SKM-1 (cell line): ENCODE measurements at regions not wholly inside any gene's neighbourhood (a gene's known extent, or its start where the extent isn't known, plus 50 kb on each side); places are given as distances from the start of the nearest gene placed in this dataset.

ENCODE experiments used
- DNase-seq: peaks from one replicate; lab custom pipeline; 2025; ENCODE audit not compliant: unreplicated experiment; lab: John Stamatoyannopoulos, UW

DNA sequence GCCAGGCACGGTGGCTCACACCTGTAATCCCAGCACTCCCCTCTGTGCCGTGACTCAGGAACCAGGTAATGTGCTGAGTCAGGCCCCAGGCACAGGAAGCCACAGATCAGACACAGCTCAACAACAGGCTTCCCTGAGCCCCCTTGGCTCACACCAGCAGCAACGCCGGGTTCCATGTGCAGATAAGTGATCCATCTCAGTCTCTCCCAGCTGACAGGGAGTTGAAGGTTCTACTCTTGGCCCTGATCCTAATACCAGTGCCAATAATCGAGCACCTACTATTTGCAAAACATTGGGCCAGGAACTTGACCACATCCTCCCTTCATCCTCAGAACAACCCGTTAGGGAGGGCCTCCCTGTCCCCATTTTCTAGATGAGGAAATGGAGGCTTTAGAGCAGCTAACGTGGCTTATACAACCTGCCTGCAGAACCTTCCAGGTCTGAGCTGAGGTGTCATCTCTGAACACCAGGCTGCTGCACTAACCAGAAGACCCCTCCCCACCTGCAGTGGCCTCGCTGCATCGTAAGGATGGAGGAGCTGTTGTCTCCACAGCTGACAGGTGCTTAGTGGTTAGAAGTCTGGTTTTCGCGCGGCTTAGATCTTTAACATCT, 64.8 kb upstream of the AMZ2 start:
- no peak for DNase-seq

DNA sequence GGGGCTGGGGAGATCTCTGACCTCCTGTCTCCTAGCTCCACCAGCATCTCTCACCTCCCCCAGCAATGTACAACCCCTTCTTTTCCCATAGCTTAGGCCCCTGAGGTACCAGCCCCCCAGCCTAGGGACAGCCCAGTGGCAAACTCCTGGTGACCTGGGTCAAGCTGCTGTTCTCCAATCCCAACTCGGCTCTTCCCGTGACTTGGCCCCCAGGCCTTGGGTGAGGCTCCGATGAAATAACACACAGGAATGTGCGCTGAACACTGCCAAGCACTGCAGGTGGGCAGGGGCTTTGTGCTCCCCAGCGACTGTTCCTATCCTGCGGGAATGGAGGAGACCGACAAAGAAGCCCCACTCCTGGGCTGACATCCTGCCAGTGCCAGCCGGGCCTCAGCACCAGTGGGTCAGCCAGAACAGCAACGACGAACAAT, 63.7 kb upstream of the AMZ2 start:
- DNase-seq: no peak

DNA sequence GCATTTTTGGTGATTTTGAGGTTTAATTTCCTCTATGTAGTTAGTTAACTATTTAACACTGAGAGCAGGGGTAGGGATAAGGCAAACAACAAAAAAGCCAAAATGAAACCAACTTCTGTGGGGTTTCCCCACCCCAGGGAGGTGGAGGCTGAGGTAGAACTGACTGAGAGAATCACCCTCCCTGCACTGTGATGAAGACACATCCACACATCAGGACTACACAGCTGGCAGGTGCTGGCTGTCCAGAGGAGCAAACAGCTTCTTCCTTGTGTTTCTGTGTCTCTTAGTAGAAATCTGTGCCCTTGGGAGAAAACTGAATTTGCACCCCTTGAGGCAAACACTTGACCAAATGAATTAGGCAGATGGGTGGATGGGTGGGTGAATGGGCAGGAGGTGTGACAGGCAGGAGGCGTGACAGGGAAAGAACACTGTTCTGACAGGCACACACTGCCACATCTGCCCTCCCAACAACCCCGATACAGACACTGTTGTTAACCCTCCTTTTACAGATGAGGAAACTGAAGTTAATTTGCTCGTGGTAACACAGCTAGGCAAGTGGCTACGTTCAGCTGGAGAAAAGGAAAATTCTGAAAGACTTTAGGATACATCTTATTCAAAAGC, 62.9 kb upstream of the AMZ2 start:
- DNase-seq: no peak

DNA sequence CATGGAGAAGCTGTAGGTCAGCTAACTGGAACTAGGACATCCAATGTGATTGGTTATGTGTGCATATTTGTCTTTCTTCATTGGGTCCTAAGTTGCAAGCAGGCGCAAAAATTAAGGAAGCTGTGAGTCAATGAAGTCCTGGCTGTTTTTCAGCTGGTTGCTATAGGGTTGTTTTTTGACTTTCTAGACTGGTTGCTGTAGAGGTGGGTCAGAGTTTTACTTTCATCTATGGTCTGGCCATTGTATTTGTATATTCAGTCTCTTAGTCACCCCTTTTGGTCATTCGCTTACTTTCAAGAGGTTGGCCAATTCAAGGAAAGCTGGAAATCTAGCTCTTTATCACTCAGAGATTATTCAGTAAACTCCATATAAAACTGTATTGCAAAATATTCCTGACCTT, 62.0 kb upstream of the AMZ2 start:
- DNase-seq: no peak

DNA sequence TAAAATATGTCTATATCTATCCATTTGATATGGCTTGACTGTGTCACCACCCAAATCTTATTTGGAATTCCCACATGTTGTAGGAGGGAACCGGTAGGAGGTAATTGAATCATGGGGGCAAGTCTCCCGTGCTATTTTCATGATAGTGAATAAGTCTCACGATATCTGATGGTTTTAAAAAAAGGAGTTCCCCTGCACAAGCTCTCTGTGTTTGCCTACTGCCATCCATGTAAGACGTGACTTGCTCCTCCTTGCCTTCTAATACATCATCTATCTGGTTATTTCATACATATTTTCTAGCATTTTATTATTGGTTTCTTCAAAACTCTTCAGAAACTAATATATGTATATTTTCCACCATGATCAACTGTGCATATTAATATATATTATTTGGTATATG, 57.3 kb upstream of the AMZ2 start:
- DNase-seq: no peak

DNA sequence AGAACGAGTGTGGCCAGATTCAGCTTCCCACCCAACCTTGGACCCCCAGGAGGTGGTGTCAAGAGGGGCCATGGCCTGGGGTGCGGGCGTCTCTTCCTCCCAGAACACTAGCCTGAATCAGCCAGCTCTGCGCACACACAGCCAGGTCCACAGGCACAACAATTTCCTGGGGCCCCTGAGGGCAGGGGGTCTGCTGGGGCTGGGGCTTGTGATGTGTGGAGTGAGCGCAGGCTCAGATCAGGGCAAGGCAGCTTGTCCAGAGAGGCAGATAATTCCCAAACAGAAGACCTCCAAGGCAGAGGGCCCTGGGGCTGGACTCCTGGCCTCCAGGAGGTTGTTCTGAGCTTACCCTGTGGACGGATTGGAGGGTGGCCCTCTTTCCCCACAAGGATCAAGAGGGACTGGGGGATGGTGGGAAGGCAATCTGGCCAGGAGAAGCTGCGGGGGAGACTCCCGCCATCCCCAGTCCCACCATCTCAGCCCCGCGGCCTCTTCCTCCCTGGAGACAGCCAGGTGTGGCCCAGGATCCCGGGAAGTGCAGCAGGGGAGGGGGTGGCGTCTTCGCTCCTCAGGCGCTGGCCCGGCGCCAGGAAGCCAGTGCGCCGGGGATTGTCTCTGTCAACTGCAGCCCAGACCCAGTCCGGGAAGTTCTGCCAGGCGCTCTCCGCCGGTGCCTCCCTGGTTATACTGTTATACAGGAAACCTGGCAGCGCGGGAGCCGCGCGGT, 52.0 kb upstream of the AMZ2 start:
- DNase-seq: no peak

DNA sequence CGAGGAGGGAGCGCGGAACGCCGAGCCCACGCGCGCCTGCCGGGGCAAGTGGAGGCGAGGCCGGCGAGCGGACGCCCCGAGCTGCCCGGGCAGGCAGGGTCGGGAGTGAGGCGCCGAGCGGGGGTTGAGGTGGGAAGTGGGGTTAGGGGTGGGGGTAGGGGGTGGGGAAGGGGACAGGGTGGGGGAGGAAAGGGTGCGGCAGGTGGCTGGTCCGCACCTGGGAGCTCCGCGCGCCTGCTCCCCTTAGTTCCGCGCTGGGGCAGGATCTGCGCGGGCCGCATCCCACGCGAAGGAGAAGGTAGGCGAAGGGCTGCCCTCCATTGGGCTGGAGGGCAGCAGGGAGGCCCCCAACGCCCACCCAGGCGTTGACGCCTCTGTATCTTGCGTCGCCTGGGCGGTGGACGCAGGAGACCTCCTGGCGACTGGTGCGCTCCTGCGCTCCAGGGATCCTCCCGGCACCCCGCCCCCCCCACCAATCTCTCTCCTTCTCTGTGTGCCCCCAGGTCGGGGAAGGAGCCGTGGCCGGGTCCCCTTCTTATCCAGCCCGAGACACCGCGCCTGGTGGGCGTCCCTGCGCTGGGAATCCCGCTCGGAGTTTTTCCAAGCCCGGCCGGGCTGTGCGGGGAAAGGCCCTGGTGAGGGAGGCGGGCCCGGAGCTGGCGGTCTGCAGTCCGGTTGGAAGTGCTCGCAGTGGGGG, 51.3 kb upstream of the AMZ2 start:
- no peak for DNase-seq

DNA sequence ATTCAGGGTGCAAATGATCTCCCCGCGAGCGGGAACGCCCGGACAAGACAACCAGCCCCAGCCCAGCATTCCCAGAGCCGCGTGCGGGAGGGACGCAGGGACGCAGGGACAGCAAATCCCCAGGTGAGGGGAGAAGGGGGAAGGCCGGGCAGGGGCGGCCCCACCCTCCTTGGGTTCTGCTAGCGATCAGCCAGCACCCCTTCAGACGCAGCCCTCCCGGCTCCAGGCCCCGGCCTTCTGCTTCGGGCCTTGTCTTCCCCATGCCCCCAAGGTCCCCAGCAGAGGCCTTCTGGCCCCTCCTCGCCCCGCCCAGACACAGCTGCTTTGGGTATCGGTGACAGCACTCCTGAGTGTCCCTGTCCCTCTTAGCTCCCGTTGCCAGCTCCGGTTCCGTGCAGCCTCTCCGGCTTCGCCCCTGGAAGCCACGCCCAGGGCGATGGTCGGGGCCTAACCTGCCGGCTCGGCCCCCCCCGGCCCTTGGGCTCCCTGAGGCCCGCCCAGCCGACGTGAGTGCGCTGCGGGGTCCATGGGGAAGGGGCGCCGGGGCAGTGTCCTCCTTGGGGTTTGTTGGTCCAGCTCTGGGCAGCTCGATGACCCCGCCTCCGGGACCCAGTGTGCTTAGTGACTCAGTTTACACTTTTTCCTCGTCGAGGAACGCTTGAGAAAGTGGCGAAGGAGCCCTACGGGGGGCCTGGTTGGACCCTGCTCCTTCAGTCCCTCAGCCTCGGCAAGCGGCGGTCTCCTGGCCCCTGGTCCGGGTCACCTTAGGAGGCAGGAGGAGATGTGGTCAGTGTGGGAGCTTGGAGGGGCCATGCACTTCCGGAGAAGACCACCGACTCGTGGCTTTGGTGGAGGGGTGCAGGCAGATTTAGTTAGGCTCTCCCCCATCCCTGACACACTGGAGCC, 50.5 kb upstream of the AMZ2 start:
- no peak for DNase-seq

DNA sequence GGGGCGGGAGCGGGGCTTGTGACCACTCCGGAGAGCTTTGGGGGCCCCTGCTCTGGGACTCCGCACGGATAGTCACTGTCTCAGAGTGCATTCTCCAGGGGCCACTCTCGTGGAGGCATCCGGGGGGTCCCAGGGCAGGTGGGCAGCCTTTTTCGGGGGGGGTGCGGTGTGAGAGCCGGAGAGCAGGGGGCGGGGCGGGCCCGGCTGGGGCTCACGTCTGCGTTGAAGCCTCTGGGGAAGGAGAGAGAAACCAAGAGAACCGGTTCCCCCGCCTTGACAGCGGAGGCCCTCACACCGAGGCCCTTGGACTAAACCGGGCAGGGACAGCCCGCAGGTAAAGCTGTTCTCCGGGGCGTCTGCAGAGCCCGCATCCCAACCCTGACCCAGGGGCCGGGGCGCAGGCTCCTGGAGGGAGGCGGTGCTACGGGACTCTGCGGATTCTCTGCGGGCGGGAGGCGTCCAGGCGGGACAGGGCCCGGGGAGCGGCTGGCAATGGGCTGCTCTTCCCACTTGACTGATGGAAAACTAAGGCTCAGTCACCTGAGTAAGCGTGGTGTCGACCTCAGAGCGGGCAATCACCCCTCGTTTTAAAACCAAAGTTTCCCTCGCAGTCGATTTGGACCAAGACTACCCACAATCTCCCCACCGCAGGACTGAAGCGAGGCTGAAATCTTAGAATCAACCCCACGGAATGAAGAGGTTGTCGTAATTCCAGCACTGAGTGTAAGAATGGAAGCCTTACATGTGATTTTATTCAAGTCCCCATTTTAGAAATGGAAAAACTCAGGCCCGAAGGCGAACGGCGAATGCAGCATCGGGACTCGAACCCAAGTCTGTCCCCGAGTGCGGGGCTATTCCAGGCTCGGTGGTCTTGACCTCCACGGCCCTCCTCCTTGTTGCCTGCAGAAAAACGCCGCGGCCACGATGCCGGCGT, 49.6 kb upstream of the AMZ2 start:
- DNase-seq: no peak
